IMR-90 (cell line): ENCODE measurements at regions not wholly inside any gene's neighbourhood (a gene's known extent, or its start where the extent isn't known, plus 50 kb on each side); places are given as distances from the start of the nearest gene placed in this dataset.

Experiments
- ATAC-seq: fragments of 200-7000 bp; cut with Tn5 transposase; 2 replicates; pipeline ENCODE4 v1.9.1; 2020; ENCODE audit warnings: low read depth, mild to moderate bottlenecking, moderate library complexity
- BruUV-seq: library from RNA; stranded (reverse); fragments of 400-500 nt; replicated peaks from 2 replicates; lab custom pipeline; 2021; lab: Mats Ljungman, UMichigan
- CTCF ChIA-PET: fragments of 300-600 bp; formaldehyde crosslinking; extraction: SDS; loops from one replicate; lab custom pipeline; 2021; ENCODE audit warnings: antibody characterized with exemption; lab: Yijun Ruan, JAX
- POLR2A ChIA-PET: fragments of 300-600 bp; sonication (Branson Sonifier 250); formaldehyde crosslinking; loops from one replicate; lab custom pipeline; 2022; ENCODE audit warnings: antibody characterized with exemption; ENCODE audit not compliant: unreplicated experiment; lab: Charles Lee
- DNase-seq: peaks from one replicate; pipeline ENCODE4 v3.0.0; 2013
- H2AFZ ChIP-seq: replicated peaks from 2 replicates; pipeline ENCODE3; 2013; ENCODE audit warnings: low read length, mild to moderate bottlenecking; ENCODE audit not compliant: poor library complexity
- H2AK5ac ChIP-seq: 2 replicates; pipeline ENCODE4 v1.6.1; 2013; ENCODE audit warnings: low read depth, low read length, inconsistent platforms
- H2AK9ac ChIP-seq: replicated peaks from 2 replicates; pipeline ENCODE3; 2013; ENCODE audit warnings: mild to moderate bottlenecking, low read depth, low read length, moderate library complexity; ENCODE audit not compliant: poor library complexity
- H2BK120ac ChIP-seq: 2 replicates; pipeline ENCODE4 v1.6.1; 2013; ENCODE audit warnings: low read depth, low read length, inconsistent platforms
- H2BK15ac ChIP-seq: 3 replicates; pipeline ENCODE4 v1.6.1; 2013; ENCODE audit warnings: low read depth, low read length, inconsistent platforms
- H2BK20ac ChIP-seq: 2 replicates; pipeline ENCODE4 v1.6.1; 2013; ENCODE audit warnings: low read depth, mild to moderate bottlenecking, inconsistent platforms, low read length, moderate library complexity
- H2BK5ac ChIP-seq: 2 replicates; pipeline ENCODE4 v1.6.1; 2013; ENCODE audit warnings: mild to moderate bottlenecking, low read depth, low read length, inconsistent platforms; ENCODE audit not compliant: poor library complexity, severe bottlenecking
- H3K14ac ChIP-seq: replicated peaks from 2 replicates; pipeline ENCODE4 v1.6.1; 2013; ENCODE audit warnings: low read depth, low read length, inconsistent platforms
- H3K18ac ChIP-seq: 2 replicates; pipeline ENCODE4 v1.6.1; 2013; ENCODE audit warnings: low read depth, low read length, control low read depth
- H3K23ac ChIP-seq: 2 replicates; pipeline ENCODE4 v1.6.1; 2013; ENCODE audit warnings: low read depth, low read length, inconsistent platforms
- H3K27ac ChIP-seq: 2 replicates; pipeline ENCODE4 v1.5.1; 2013; ENCODE audit warnings: mild to moderate bottlenecking, control low read depth, low read length; ENCODE audit not compliant: insufficient read depth
- H3K27me3 ChIP-seq: 2 replicates; pipeline ENCODE4 v1.6.1; 2013; ENCODE audit warnings: low read length; ENCODE audit not compliant: control insufficient read depth, insufficient read depth
- H3K36me3 ChIP-seq: 2 replicates; pipeline ENCODE4 v1.6.1; 2013; ENCODE audit warnings: low read length, mixed read lengths; ENCODE audit not compliant: control insufficient read depth, insufficient read depth
- H3K4ac ChIP-seq: 2 replicates; pipeline ENCODE4 v1.6.1; 2013; ENCODE audit warnings: low read depth, low read length, inconsistent platforms
- H3K4me1 ChIP-seq: 2 replicates; pipeline ENCODE4 v1.6.1; 2013; ENCODE audit warnings: low read length, mixed read lengths; ENCODE audit not compliant: control insufficient read depth, insufficient read depth
- H3K4me2 ChIP-seq: 2 replicates; pipeline ENCODE4 v1.6.1; 2013; ENCODE audit warnings: low read depth, mild to moderate bottlenecking, control low read depth, low read length, moderate library complexity
- H3K4me3 ChIP-seq: 2 replicates; pipeline ENCODE4 v1.5.1; 2013; ENCODE audit warnings: low read depth, mild to moderate bottlenecking, control low read depth, low read length, moderate library complexity; ENCODE audit not compliant: insufficient read depth
- H3K56ac ChIP-seq: 2 replicates; pipeline ENCODE4 v1.6.1; 2013; ENCODE audit warnings: low read length, inconsistent platforms; ENCODE audit not compliant: insufficient read depth; ENCODE audit errors: extremely low read depth
- H3K79me1 ChIP-seq, 2 experiments: 2 replicates each; pipeline ENCODE4 v1.6.1; 2013; ENCODE audit warnings: low read length in 2 of 2, inconsistent platforms in 1 of 2, low read depth in 1 of 2
- H3K9ac ChIP-seq: 2 replicates; pipeline ENCODE4 v1.6.1; 2013; ENCODE audit warnings: low read depth, low read length, control low read depth
- H3K9me1 ChIP-seq: 2 replicates; pipeline ENCODE4 v1.6.1; 2013; ENCODE audit warnings: low read length, inconsistent platforms; ENCODE audit not compliant: insufficient read depth
- H3K9me3 ChIP-seq: 2 replicates; pipeline ENCODE4 v1.6.1; 2013; ENCODE audit warnings: low read length; ENCODE audit not compliant: control insufficient read depth, insufficient read depth
- H4K20me1 ChIP-seq: 2 replicates; pipeline ENCODE4 v1.6.1; 2013; ENCODE audit warnings: low read length, inconsistent platforms; ENCODE audit not compliant: insufficient read depth
- H4K5ac ChIP-seq: 2 replicates; pipeline ENCODE4 v1.6.1; 2013; ENCODE audit warnings: mild to moderate bottlenecking, low read depth, low read length, control low read depth
- H4K8ac ChIP-seq, 2 experiments: 2 replicates each; pipeline ENCODE4 v1.6.1; 2013; ENCODE audit warnings: low read depth in 2 of 2, low read length in 2 of 2, control low read depth in 1 of 2, inconsistent platforms in 1 of 2
- H4K91ac ChIP-seq: 2 replicates; pipeline ENCODE4 v1.6.1; 2013; ENCODE audit warnings: low read depth, low read length, inconsistent platforms; ENCODE audit not compliant: insufficient read depth
- CEBPB ChIP-seq: IDR thresholded peaks from 2 replicates; pipeline ENCODE4 v1.6.1; 2012; ENCODE audit warnings: low read depth, low read length, improper control_type of control experiment
- SMC3 ChIP-seq: fragments of 150-350 bp; IDR thresholded peaks from 2 replicates; pipeline ENCODE4 v1.6.1; 2016; ENCODE audit warnings: low read depth, mild to moderate bottlenecking, antibody characterized with exemption, low read length, moderate library complexity
- dilution Hi-C: fragments of 300-500 bp; cut with HindIII; formaldehyde crosslinking; loops from one replicate; pipeline ENCODE4 v1.14.3; 2018; ENCODE audit warnings: low sequenced_read_pairs; ENCODE audit not compliant: unreplicated experiment
- in situ Hi-C: fragments of 300-500 bp; cut with MboI; formaldehyde crosslinking; loops from 3 replicates; pipeline ENCODE4 v1.14.3; 2019; ENCODE audit warnings: low sequenced_read_pairs, inconsistent platforms, mixed read lengths
- intact Hi-C: fragments of 100-400 bp; cut with micrococcal nuclease; formaldehyde crosslinking; loops from 2 replicates; pipeline ENCODE4 v1.10.0; 2022

DNA sequence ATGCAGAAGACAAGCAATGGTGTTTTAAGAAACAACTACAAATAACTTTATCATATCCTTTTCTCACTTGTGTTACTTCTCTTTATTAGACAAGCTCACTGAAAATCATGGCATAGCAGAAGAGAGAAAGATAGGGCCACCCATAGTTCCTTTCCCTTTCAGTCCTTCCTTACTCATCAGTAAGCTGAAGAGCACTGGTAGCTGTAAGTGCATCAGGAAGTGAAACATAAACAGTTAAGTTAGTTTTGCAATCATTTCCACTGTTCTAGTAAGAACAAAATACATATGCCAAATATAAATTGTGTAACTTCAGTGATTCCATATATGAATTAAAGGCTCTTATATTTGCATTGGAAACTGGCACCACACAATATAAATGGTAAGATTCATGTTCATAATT, 220.1 kb downstream of the HACE1 start:
- DNase-seq = peak; percentile 43
- no peak overlapping the region for H2AFZ ChIP-seq
- CTCF ChIA-PET = interaction anchor here (1.4 kb wide), 1 partner anchor 9 kb away, joined by 3 read pairs; no protein-coding TSS in a partner anchor

More for the DNA sequence above, 220.1 kb downstream of the HACE1 start:
- Histone ChIP-seq H3K9ac (no peak overlapping the region), H4K20me1 (no peaks in the 10 kb centered on the region), H3K23ac (no peak overlapping the region), H2BK120ac (no peak overlapping the region), H4K8ac (no peak overlapping the region), H2AK5ac (no peak overlapping the region), H3K56ac (no peak overlapping the region), H3K36me3 (no peaks in the 10 kb centered on the region), H2BK20ac (no peak overlapping the region), H2AK9ac (no peak overlapping the region), H3K27ac (no peak overlapping the region), H3K4ac (no peak overlapping the region), H3K79me1 (no peaks in the 10 kb centered on the region), H2BK5ac (no peak overlapping the region), H3K4me2 (no peak overlapping the region), H4K5ac (no peak overlapping the region), H3K4me1 (no peaks in the 10 kb centered on the region), H3K9me3 (no peaks in the 10 kb centered on the region), H3K4me3 (no peak overlapping the region), H3K14ac (no peak overlapping the region), H3K9me1 (no peaks in the 10 kb centered on the region), H3K27me3 (no peaks in the 10 kb centered on the region), H2BK15ac (no peak overlapping the region), H4K91ac (no peak overlapping the region), H3K18ac (no peak overlapping the region)
- in situ Hi-C loops (no loop called here), dilution Hi-C loops (no loop called here), intact Hi-C loops (no loop called here)
- no TSS peak for BruUV-seq
- TF ChIP-seq SMC3 (no peak), CEBPB (peak; percentile 53)
- ATAC-seq = peak; percentile 53; the same call in 1 of the 2 replicates
- POLR2A ChIA-PET = no interaction called here
